HCT116 (cell line): ENCODE measurements at regions not wholly inside any gene's neighbourhood (a gene's known extent, or its start where the extent isn't known, plus 50 kb on each side); places are given as distances from the start of the nearest gene placed in this dataset.

Experiments used
- ATAC-seq: fragments of 200-7000 bp; cut with Tn5 transposase; 2 replicates; pipeline ENCODE4 v1.9.1; 2020; ENCODE audit warnings: mild to moderate bottlenecking, moderate library complexity
- BruUV-seq: library from RNA; stranded (reverse); fragments of 400-500 nt; replicated peaks from 2 replicates; lab custom pipeline; 2021; lab: Mats Ljungman, UMichigan
- CTCF ChIA-PET: fragments of 300-600 bp; sonication (Branson Sonifier 250); formaldehyde crosslinking; loops from one replicate; lab custom pipeline; 2021; ENCODE audit warnings: antibody characterized with exemption; lab: Charles Lee
- POLR2A ChIA-PET: fragments of 300-600, 350-600 bp; sonication (Branson Sonifier 250); formaldehyde crosslinking; loops from one replicate; lab custom pipeline; 2021; ENCODE audit warnings: antibody characterized with exemption; lab: Charles Lee
- RAD21 ChIA-PET, 2 experiments: fragments of 300-600 bp; sonication (Branson Sonifier 250); formaldehyde crosslinking; loops; one replicate each; lab custom pipeline; 2023; ENCODE audit warnings: low total read pairs in 2 of 2; ENCODE audit not compliant: uncharacterized antibody in 2 of 2, unreplicated experiment in 2 of 2, low non-redundant PET in 1 of 2; lab: Charles Lee
- DNase-seq: peaks from one replicate; pipeline ENCODE4 v3.0.0-alpha.2; 2010; ENCODE audit warnings: low read depth, low spot score
- H2AFZ ChIP-seq: fragments of 200-600 bp; shearing (Covaris generic), sonication (generic); 2 replicates; pipeline ENCODE4 v1.6.1; 2017; ENCODE audit warnings: low read depth, mixed run types, mixed read lengths, antibody characterized with exemption, low read length; ENCODE audit not compliant: poor library complexity, severe bottlenecking
- H3K27ac ChIP-seq: 2 replicates; pipeline ENCODE4 v1.5.1; 2012; ENCODE audit warnings: low read depth, low read length
- H3K27me3 ChIP-seq: fragments of 200-600 bp; sonication (generic); 2 replicates; pipeline ENCODE4 v1.6.1; 2016; ENCODE audit warnings: mixed run types, low read length, mixed read lengths; ENCODE audit not compliant: insufficient read depth
- H3K36me3 ChIP-seq, 2 experiments: fragments of 200-500 bp in 1 of 2; fragments of 200-600 bp in 1 of 2; sonication (Bioruptor generic) in 1 of 2; sonication (generic) in 1 of 2; 2 replicates each; pipeline versions ENCODE4 v1.5.1 to v1.6.1; 2014 to 2016; ENCODE audit warnings: low read length in 2 of 2, inconsistent platforms in 1 of 2, mixed read lengths in 1 of 2, mixed run types in 1 of 2; ENCODE audit not compliant: insufficient read depth in 2 of 2, control insufficient read depth in 1 of 2
- H3K4me1 ChIP-seq, 2 experiments: fragments of 200-600 bp in 1 of 2; sonication (generic) in 1 of 2; 2 replicates each; pipeline versions ENCODE4 v1.5.1 to v1.6.1; 2012 to 2017; ENCODE audit warnings: low read length in 2 of 2, inconsistent platforms in 1 of 2, mild to moderate bottlenecking in 1 of 2, mixed read lengths in 1 of 2, mixed run types in 1 of 2, moderate library complexity in 1 of 2; ENCODE audit not compliant: insufficient read depth in 2 of 2, control insufficient read depth in 1 of 2
- H3K4me2 ChIP-seq: fragments of 200-600 bp; sonication (generic); 2 replicates; pipeline ENCODE4 v1.6.1; 2017; ENCODE audit warnings: mixed run types, low read length, mixed read lengths
- H3K4me3 ChIP-seq, 2 experiments: fragments of 200-600 bp in 1 of 2; sonication (generic) in 1 of 2; replicated peaks in 1 of 2; 2 replicates each; pipeline ENCODE4 v1.5.1; 2011 to 2016; ENCODE audit warnings: low read length in 2 of 2, control low read depth in 1 of 2, low read depth in 1 of 2, mild to moderate bottlenecking in 1 of 2, mixed read lengths in 1 of 2, mixed run types in 1 of 2
- H3K79me2 ChIP-seq: fragments of 200-600 bp; sonication (generic); 2 replicates; pipeline ENCODE4 v1.6.1; 2017; ENCODE audit warnings: mild to moderate bottlenecking, mixed run types, low read length, moderate library complexity, mixed read lengths; ENCODE audit not compliant: insufficient read depth
- H3K9ac ChIP-seq: fragments of 200-600 bp; sonication (generic); 2 replicates; pipeline ENCODE4 v1.6.1; 2016; ENCODE audit warnings: low read length, mixed read lengths
- H3K9me2 ChIP-seq: fragments of 200-600 bp; sonication (generic), shearing (Covaris generic); 2 replicates; pipeline ENCODE4 v1.6.1; 2017; ENCODE audit warnings: mixed run types, mild to moderate bottlenecking, moderate library complexity; ENCODE audit not compliant: insufficient read depth
- H3K9me3 ChIP-seq, 2 experiments: fragments of 200-500 bp in 1 of 2; fragments of 200-600 bp in 1 of 2; sonication (Bioruptor generic) in 1 of 2; sonication (generic) in 1 of 2; 2 replicates each; pipeline ENCODE4 v1.6.1; 2014 to 2017; ENCODE audit warnings: low read length in 2 of 2, mixed read lengths in 2 of 2, inconsistent platforms in 1 of 2, low read depth in 1 of 2, mild to moderate bottlenecking in 1 of 2, mixed run types in 1 of 2, moderate library complexity in 1 of 2; ENCODE audit not compliant: control insufficient read depth in 1 of 2, insufficient read depth in 1 of 2
- H4K20me1 ChIP-seq: fragments of 200-600 bp; sonication (generic), shearing (Covaris generic); 2 replicates; pipeline ENCODE4 v1.6.1; 2017; ENCODE audit warnings: mixed run types, mild to moderate bottlenecking, moderate library complexity; ENCODE audit not compliant: insufficient read depth
- CBX3 ChIP-seq: IDR thresholded peaks from 2 replicates; pipeline ENCODE4 v1.6.1; 2012; ENCODE audit warnings: low read depth
- ELF1 ChIP-seq: IDR thresholded peaks from 2 replicates; pipeline ENCODE4 v1.6.1; 2012; ENCODE audit warnings: low read depth, borderline replicate concordance
- EZH2phosphoT487 ChIP-seq: fragments of 200-600 bp; IDR thresholded peaks from 2 replicates; pipeline ENCODE4 v1.6.1; 2018; ENCODE audit warnings: antibody characterized with exemption, borderline replicate concordance
- FOSL1 ChIP-seq: IDR thresholded peaks from 2 replicates; pipeline ENCODE4 v1.6.1; 2012; ENCODE audit warnings: low read depth
- JUND ChIP-seq: IDR thresholded peaks from 2 replicates; pipeline ENCODE4 v1.6.1; 2012
- POLR2AphosphoS5 ChIP-seq: IDR thresholded peaks from 2 replicates; pipeline ENCODE4 v1.6.1; 2011; ENCODE audit warnings: mild to moderate bottlenecking, low read depth, low read length, moderate library complexity
- SRF ChIP-seq: IDR thresholded peaks from 2 replicates; pipeline ENCODE4 v1.6.1; 2012; ENCODE audit warnings: low read depth
- ZFX ChIP-seq: fragments of 450-650 bp; IDR thresholded peaks from 2 replicates; pipeline ENCODE4 v1.6.1; 2017
- ZNF274 ChIP-seq: fragments of 200-500 bp; sonication (Bioruptor generic); IDR thresholded peaks from 2 replicates; pipeline ENCODE4 v1.6.1; 2014; ENCODE audit warnings: mild to moderate bottlenecking, low read depth, low read length, inconsistent platforms
- intact Hi-C: fragments of 100-400 bp; cut with micrococcal nuclease; formaldehyde crosslinking; loops from 2 replicates; pipeline ENCODE4 v1.10.0; 2022
- TF ChIP-seq, protein P1 (sequence below), 3 experiments: fragments of 200-600 bp in 1 of 3; sonication (generic) in 1 of 3; IDR thresholded peaks in 2 of 3; conservative IDR thresholded peaks in 1 of 3; 2 replicates each; pipeline ENCODE4 v1.5.1; 2012 to 2017; ENCODE audit warnings: low read depth in 2 of 3, low read length in 2 of 3, antibody characterized with exemption in 1 of 3, borderline replicate concordance in 1 of 3, control low read depth in 1 of 3, mild to moderate bottlenecking in 1 of 3, mixed read lengths in 1 of 3, mixed run types in 1 of 3, moderate library complexity in 1 of 3; ENCODE audit not compliant: insufficient read depth in 1 of 3

DNA sequence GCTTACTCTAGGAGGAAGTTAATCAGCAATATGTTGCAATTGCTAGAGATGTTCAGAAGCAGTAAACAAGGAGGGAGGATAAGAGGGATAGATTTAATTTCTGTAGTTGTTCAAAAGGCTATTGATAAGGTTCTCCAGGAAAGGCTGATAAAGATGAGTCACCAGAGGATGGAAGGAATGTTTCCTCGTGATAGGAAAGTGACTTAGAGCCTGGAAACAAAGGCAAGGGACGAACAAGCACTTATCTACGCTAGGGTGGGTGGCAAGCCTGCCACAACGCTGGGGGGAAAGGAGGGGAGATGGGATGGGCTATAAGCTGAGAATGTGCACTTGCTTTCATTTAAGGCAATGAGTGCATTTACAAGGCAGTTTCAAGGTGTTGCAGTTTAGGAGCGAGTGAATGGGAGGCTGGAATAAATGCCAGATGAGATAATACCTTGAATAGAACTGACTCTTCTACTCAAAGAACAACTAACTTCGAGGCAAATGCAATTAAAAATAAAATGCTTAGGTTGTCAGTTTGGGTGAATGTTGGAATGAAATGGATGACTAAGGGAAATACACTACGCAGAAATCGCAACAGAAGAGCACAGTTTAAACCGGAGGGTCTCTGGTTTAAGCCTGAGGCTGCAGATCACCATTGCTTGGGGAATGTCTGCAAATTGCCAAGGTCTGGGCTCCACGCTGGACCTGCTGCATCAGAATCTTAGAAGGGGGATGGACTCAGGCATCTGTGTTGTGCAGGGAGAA lies 76.0 kb upstream of the RBBP6 start:
- H4K20me1 ChIP-seq, result no peaks in the 10 kb centered on the region
- no peaks in the 10 kb centered on the region for H3K36me3 ChIP-seq
- H3K27me3 ChIP-seq, result peaks cover 8% of the 10 kb centered on the region; the same call in 1 of the 2 replicates
- DNase-seq (no peak), ATAC-seq (no peak)
- H3K4me1 ChIP-seq, result no peaks in the 10 kb centered on the region
- intact Hi-C loops, result no loop called here
- ChIA-PET CTCF (no interaction called here), POLR2A (no interaction called here), RAD21 (no interaction called here)
- H3K4me2 ChIP-seq, result no peak overlapping the region
- H3K4me3 ChIP-seq, result no peak overlapping the region
- H3K9me2 ChIP-seq, result no peaks in the 10 kb centered on the region
- no peak overlapping the region for H3K27ac ChIP-seq
- H3K79me2 ChIP-seq, result no peaks in the 10 kb centered on the region
- no peaks in the 10 kb centered on the region for H3K9me3 ChIP-seq
- no TSS peak for BruUV-seq
- H2AFZ ChIP-seq, result no peak overlapping the region
- H3K9ac ChIP-seq, result no peak overlapping the region
- no peak for TF ChIP-seq SRF
- TF ChIP-seq ZNF274, result no peak
- TF ChIP-seq ELF1, result no peak
- no peak for TF ChIP-seq EZH2phosphoT487
- no peak for TF ChIP-seq FOSL1
- TF ChIP-seq CBX3, result no peak
- no peak for TF ChIP-seq POLR2AphosphoS5
- no peak for TF ChIP-seq ZFX
- TF ChIP-seq JUND, result no peak

DNA sequence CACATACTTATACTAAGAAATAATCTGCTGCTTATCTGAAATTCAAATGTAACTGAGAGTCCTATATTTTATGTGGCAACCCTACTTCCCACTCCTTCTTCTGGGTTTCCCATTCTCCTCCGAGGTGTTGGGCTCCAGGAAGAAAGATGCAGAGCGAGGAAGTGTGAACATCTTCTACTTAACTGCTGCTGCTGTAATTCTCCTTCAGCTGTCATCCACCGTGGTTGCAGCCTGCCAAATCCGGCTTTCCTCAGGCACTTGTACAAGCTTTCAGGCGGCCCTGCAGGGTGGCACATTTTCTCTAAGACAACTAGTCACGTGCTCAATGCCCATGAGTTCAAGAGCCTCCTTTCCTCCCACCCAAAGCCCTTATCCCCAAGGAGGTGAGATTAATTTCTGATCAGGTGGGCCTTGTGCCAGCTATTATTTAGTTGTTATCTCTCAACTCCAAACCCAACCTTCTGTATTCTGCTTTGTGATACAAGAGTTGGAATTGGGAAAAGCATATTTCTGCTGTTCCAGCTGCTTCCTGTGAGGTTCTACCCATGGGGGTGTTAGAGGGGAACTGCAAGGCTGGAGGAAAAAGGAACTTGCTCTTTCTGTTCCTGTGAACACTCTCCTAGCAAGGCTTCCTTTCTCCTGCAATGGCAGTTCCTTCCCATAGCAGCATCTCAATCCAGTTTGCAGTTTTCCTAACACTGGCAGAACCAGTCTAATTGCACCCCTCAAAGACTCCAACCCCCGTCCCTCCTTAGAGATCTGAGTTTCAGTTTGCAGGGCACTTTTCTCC lies 67.6 kb upstream of the RBBP6 start:
- Histone ChIP-seq H3K4me1 (no peaks in the 10 kb centered on the region), H3K4me3 (no peak overlapping the region), H3K9me3 (no peaks in the 10 kb centered on the region), H3K9ac (no peak overlapping the region), H3K27ac (no peak overlapping the region), H2AFZ (no peak overlapping the region), H3K9me2 (no peaks in the 10 kb centered on the region), H4K20me1 (no peaks in the 10 kb centered on the region)
- POLR2A ChIA-PET, result no interaction called here
- BruUV-seq, result no TSS peak
- DNase-seq, result no peak
- no peak for ATAC-seq
- intact Hi-C loops, result no loop called here
- CTCF ChIA-PET, result no interaction called here
- TF ChIP-seq, protein P1, sequence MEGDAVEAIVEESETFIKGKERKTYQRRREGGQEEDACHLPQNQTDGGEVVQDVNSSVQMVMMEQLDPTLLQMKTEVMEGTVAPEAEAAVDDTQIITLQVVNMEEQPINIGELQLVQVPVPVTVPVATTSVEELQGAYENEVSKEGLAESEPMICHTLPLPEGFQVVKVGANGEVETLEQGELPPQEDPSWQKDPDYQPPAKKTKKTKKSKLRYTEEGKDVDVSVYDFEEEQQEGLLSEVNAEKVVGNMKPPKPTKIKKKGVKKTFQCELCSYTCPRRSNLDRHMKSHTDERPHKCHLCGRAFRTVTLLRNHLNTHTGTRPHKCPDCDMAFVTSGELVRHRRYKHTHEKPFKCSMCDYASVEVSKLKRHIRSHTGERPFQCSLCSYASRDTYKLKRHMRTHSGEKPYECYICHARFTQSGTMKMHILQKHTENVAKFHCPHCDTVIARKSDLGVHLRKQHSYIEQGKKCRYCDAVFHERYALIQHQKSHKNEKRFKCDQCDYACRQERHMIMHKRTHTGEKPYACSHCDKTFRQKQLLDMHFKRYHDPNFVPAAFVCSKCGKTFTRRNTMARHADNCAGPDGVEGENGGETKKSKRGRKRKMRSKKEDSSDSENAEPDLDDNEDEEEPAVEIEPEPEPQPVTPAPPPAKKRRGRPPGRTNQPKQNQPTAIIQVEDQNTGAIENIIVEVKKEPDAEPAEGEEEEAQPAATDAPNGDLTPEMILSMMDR (IDR thresholded peaks at IDR 0.05 in 2 of 3, conservative IDR thresholded peaks at IDR 0.05 in 1 of 3; ENCODE audit: borderline replicate concordance in 1 of 3, insufficient read depth in 1 of 3, low read depth in 2 of 3, low read length in 2 of 3), result no peak
- TF ChIP-seq POLR2AphosphoS5 (no peak), ZFX (no peak)
- TF ChIP-seq, all 23 proteins: peak for 0
- RAD21 ChIA-PET, result no interaction called here
- Histone ChIP-seq H3K36me3 (no peaks in the 10 kb centered on the region), H3K79me2 (no peaks in the 10 kb centered on the region), H3K4me2 (no peak overlapping the region), H3K27me3 (peaks cover 5% of the 10 kb centered on the region)
